Smooth muscle cell (in vitro differentiated cells): ENCODE measurements at regions not wholly inside any gene's neighbourhood (a gene's known extent, or its start where the extent isn't known, plus 50 kb on each side); places are given as distances from the start of the nearest gene placed in this dataset.

Source experiments
- DNase-seq: peaks from one replicate; lab custom pipeline; 2025; ENCODE audit not compliant: unreplicated experiment; lab: John Stamatoyannopoulos, UW
- H2AFZ ChIP-seq: fragments of 200-600 bp; sonication (generic); 2 replicates; pipeline ENCODE4 v1.6.0; 2016; ENCODE audit warnings: antibody characterized with exemption, low read depth, mild to moderate bottlenecking
- H3F3A ChIP-seq: fragments of 200-600 bp; sonication (generic); 2 replicates; pipeline ENCODE4 v1.6.0; 2017; ENCODE audit warnings: antibody characterized with exemption, low read depth
- H3K27ac ChIP-seq: fragments of 200-600 bp; sonication (generic); 2 replicates; pipeline ENCODE4 v1.5.1; 2016; ENCODE audit warnings: low read depth, mild to moderate bottlenecking
- H3K27me3 ChIP-seq: fragments of 200-600 bp; sonication (generic); 2 replicates; pipeline ENCODE4 v1.6.1; 2016; ENCODE audit warnings: low read depth, mild to moderate bottlenecking
- H3K36me3 ChIP-seq: fragments of 200-600 bp; sonication (generic); 2 replicates; pipeline ENCODE4 v1.5.1; 2016; ENCODE audit warnings: low read depth
- H3K4me1 ChIP-seq: fragments of 200-600 bp; sonication (generic); 2 replicates; pipeline ENCODE4 v1.5.1; 2016; ENCODE audit warnings: low read depth
- H3K4me2 ChIP-seq: fragments of 200-600 bp; sonication (generic); 2 replicates; pipeline ENCODE4 v1.6.0; 2016; ENCODE audit warnings: mild to moderate bottlenecking
- H3K4me3 ChIP-seq: fragments of 200-600 bp; sonication (generic); 2 replicates; pipeline ENCODE4 v1.5.1; 2016; ENCODE audit warnings: mild to moderate bottlenecking
- H3K79me2 ChIP-seq: fragments of 200-600 bp; sonication (generic); 2 replicates; pipeline ENCODE4 v1.6.0; 2016; ENCODE audit warnings: low read depth, mild to moderate bottlenecking
- H3K9ac ChIP-seq: fragments of 200-600 bp; sonication (generic); 2 replicates; pipeline ENCODE4 v1.6.0; 2016; ENCODE audit warnings: low read depth
- H3K9me3 ChIP-seq: fragments of 200-600 bp; sonication (generic); replicated peaks from 2 replicates; pipeline ENCODE4 v1.5.1; 2016; ENCODE audit warnings: low read depth
- H4K20me1 ChIP-seq: fragments of 200-600 bp; sonication (generic); 2 replicates; pipeline ENCODE4 v1.6.0; 2016; ENCODE audit warnings: low read depth
- WGBS: methylation state at CpG from one replicate; pipeline ENCODE4 v1.1.7; 2016; ENCODE audit warnings: low lambda C conversion rate; 5-methylcytosine and 5-hydroxymethylcytosine counted together
- TF ChIP-seq, protein P1 (sequence below): fragments of 200-600 bp; sonication (generic); IDR thresholded peaks from 2 replicates; pipeline ENCODE4 v1.5.1; 2017; ENCODE audit warnings: borderline replicate concordance, mild to moderate bottlenecking, antibody characterized with exemption; ENCODE audit not compliant: insufficient read depth, poor library complexity, severe bottlenecking

DNA sequence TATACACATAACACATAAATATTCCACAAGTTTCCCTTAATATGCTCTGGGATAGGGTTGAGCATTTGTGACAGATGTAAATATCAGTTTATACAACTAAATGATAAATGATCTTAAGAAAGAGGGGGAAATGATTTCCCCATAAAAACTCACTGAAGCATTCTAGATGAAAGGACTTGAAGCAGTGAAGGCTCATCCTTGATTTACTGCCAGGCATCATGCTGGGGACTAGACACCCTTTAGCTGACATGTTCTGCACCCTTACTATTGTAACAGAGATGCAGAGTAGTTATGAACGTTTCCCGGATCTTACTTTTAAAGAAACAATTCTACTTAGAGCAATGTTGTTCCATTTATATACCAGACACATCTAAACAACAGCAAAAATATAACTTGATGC lies 235.8 kb downstream of the PTGER3 start:
- DNase-seq: no peak

DNA sequence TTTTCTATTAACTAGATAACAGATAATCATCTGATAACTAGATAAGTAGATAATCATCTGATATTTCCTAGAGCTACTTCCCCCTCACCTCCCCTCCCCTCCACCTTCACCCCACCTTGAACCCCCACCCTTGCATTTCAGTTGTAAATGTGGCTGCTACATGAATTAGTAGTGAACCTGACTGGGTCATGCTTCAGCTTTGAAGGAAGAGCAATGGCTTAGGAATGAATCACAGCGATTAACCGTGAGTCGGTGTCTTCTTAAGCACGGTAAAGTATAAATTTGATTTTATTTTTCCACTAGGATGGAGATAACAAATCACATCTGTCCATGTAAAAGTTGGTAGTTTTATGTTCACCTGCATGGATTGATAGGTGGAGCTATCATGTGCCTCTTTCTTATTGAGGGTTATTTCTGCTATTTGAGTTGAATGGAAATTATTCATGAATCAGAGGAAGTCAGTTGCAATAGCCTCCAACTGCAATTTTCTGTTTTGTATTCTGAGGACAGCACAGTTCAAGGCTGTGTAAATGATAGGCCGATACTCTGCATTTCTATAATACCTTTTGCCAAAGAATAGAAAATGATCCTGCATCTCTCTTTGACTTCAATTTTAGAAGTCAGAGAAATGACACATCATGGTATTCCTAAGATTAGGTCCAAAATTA lies 235.0 kb downstream of the PTGER3 start:
- H3K9me3 ChIP-seq: no peaks in the 10 kb centered on the region
- no peak overlapping the region for H2AFZ ChIP-seq
- 84% methylated on average over 5 of the region's 5 CpGs for WGBS
- no peak overlapping the region for H3K4me2 ChIP-seq
- H3K4me1 ChIP-seq: no peaks in the 10 kb centered on the region
- no peaks in the 10 kb centered on the region for H3K79me2 ChIP-seq
- no peaks in the 10 kb centered on the region for H3K36me3 ChIP-seq
- H3K27me3 ChIP-seq: no peaks in the 10 kb centered on the region
- no peaks in the 10 kb centered on the region for H4K20me1 ChIP-seq
- TF ChIP-seq, protein P1, sequence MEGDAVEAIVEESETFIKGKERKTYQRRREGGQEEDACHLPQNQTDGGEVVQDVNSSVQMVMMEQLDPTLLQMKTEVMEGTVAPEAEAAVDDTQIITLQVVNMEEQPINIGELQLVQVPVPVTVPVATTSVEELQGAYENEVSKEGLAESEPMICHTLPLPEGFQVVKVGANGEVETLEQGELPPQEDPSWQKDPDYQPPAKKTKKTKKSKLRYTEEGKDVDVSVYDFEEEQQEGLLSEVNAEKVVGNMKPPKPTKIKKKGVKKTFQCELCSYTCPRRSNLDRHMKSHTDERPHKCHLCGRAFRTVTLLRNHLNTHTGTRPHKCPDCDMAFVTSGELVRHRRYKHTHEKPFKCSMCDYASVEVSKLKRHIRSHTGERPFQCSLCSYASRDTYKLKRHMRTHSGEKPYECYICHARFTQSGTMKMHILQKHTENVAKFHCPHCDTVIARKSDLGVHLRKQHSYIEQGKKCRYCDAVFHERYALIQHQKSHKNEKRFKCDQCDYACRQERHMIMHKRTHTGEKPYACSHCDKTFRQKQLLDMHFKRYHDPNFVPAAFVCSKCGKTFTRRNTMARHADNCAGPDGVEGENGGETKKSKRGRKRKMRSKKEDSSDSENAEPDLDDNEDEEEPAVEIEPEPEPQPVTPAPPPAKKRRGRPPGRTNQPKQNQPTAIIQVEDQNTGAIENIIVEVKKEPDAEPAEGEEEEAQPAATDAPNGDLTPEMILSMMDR: no peak
- no peak overlapping the region for H3K9ac ChIP-seq
- DNase-seq: no peak
- no peaks in the 10 kb centered on the region for H3F3A ChIP-seq
- H3K27ac ChIP-seq: no peak overlapping the region
- H3K4me3 ChIP-seq: no peak overlapping the region

More for the DNA sequence above, 235.8 kb downstream of the PTGER3 start:
- H3K27me3 ChIP-seq: no peaks in the 10 kb centered on the region
- H3F3A ChIP-seq: no peaks in the 10 kb centered on the region
- H4K20me1 ChIP-seq: no peaks in the 10 kb centered on the region
- no peak overlapping the region for H3K4me3 ChIP-seq
- 85% methylated on average over 2 of the region's 2 CpGs for WGBS
- no peaks in the 10 kb centered on the region for H3K79me2 ChIP-seq
- no peaks in the 10 kb centered on the region for H3K9me3 ChIP-seq
- H3K4me2 ChIP-seq: no peak overlapping the region
- H3K27ac ChIP-seq: no peak overlapping the region
- H3K4me1 ChIP-seq: no peaks in the 10 kb centered on the region
- H3K9ac ChIP-seq: no peak overlapping the region
- H3K36me3 ChIP-seq: no peaks in the 10 kb centered on the region
- H2AFZ ChIP-seq: no peak overlapping the region
- TF ChIP-seq, protein P1: no peak

DNA sequence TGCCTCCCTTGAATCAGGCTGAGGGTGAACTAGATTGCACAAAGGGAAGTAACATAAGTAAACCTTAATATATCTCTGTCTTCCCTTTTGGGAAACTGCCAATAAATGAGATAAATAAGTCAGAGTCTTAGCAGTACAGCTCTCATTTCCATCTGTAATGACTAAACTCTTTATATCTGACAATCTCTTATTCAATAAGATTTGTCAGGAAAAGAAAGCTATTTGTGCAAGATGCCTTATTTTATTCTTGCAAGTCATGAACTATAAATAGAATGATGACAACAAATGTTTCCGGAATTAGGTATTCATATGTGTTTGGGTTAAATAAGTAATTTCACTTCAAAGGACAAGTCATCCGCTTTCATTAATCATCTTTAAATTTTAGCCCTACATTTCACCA lies 229.2 kb downstream of the PTGER3 start:
- no peaks in the 10 kb centered on the region for H3F3A ChIP-seq
- no peak overlapping the region for H2AFZ ChIP-seq
- H3K4me1 ChIP-seq: no peaks in the 10 kb centered on the region
- H3K79me2 ChIP-seq: no peaks in the 10 kb centered on the region
- H3K4me2 ChIP-seq: no peak overlapping the region
- H3K36me3 ChIP-seq: no peaks in the 10 kb centered on the region
- TF ChIP-seq, protein P1: no peak
- H4K20me1 ChIP-seq: no peaks in the 10 kb centered on the region
- H3K9me3 ChIP-seq: no peaks in the 10 kb centered on the region
- no peak overlapping the region for H3K4me3 ChIP-seq
- 88% methylated on average over 2 of the region's 2 CpGs for WGBS
- no peak for DNase-seq
- H3K9ac ChIP-seq: no peak overlapping the region
- no peak overlapping the region for H3K27ac ChIP-seq
- no peaks in the 10 kb centered on the region for H3K27me3 ChIP-seq

DNA sequence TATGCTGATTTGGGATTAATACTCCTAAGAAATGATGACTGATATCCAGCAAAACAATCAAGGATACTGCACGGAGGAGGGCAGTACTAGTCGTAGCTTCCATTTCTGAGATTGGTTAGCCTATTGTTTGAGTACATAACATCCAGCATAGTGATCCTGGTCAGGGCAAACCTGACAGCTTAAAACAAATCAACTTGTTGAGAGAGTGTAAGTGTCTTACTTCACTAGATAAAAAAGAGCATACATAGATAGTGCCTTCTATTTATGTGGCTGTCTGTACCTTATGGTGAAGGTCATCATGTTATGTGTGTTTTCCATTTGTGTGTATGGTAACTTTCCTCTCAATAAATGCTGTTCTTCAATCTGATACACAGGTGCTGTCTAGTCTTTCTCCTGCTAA lies 228.4 kb downstream of the PTGER3 start:
- no peak overlapping the region for H3K4me3 ChIP-seq
- no peak for DNase-seq
- no peak overlapping the region for H2AFZ ChIP-seq
- no peaks in the 10 kb centered on the region for H3K36me3 ChIP-seq
- no peaks in the 10 kb centered on the region for H3K9me3 ChIP-seq
- no peaks in the 10 kb centered on the region for H3F3A ChIP-seq
- no peaks in the 10 kb centered on the region for H3K4me1 ChIP-seq
- H3K27ac ChIP-seq: no peak overlapping the region
- 80% methylated on average over 2 of the region's 2 CpGs for WGBS
- TF ChIP-seq, protein P1: no peak
- no peak overlapping the region for H3K9ac ChIP-seq
- no peaks in the 10 kb centered on the region for H3K79me2 ChIP-seq
- H4K20me1 ChIP-seq: no peaks in the 10 kb centered on the region
- no peak overlapping the region for H3K4me2 ChIP-seq
- no peaks in the 10 kb centered on the region for H3K27me3 ChIP-seq
